Keratinocyte (primary cell): ENCODE measurements at regions not wholly inside any gene's neighbourhood (a gene's known extent, or its start where the extent isn't known, plus 50 kb on each side); places are given as distances from the start of the nearest gene placed in this dataset.
"Not testable (repeated sequence)": the region's sequence is repeated elsewhere in the genome, so short reads cannot be mapped to it uniquely, and the experiment has no call there.

Source experiments
- CTCF ChIP-seq, 3 experiments: IDR thresholded peaks in 1 of 3; conservative IDR thresholded peaks in 1 of 3; optimal IDR thresholded peaks in 1 of 3; 2 replicates in 2 of 3; 3 replicates in 1 of 3; pipeline versions ENCODE3 to v1.5.1; 2011; ENCODE audit warnings: low read length in 3 of 3, mild to moderate bottlenecking in 3 of 3, moderate library complexity in 2 of 3, control low read depth in 1 of 3, inconsistent platforms in 1 of 3; ENCODE audit not compliant: insufficient read depth in 2 of 3; ENCODE audit errors: extremely low read depth in 1 of 3
- EZH2 ChIP-seq: IDR thresholded peaks from one replicate; pipeline ENCODE4 v1.6.1; 2012; ENCODE audit warnings: inconsistent platforms, mild to moderate bottlenecking, low read length, moderate library complexity

DNA sequence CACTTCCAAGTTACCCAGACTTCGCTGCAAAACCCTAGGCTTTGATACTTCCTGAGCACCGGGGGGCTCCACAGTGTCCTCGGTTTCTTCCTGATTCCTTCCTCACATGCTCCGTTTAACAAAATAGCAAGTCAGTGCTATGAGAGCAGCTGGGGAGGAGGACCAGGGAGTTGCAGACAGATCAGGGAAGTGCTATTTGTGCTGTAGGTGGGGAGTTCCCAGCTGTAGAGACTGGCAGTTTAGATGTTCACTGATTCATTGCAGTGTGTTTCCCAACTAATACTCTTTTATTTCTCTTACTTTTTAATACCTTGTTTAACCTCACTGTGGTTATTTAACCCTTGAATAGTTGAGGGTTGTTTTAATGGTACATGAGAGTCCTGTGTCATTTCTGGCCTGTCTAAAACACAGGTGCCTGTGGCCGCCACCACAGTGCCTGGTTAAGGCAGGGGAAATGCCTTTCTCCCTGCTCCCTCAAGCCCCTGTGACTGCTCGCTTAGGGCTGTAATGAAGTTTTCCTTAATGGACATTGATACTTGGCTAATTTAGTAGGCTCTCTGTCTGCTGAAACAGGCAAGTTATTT, 113.5 kb downstream of the GOLGA6L22 start:
- TF ChIP-seq CTCF (optimal IDR thresholded peaks at IDR 0.05 in 1 of 3, IDR thresholded peaks at IDR 0.05 in 1 of 3, conservative IDR thresholded peaks at IDR 0.05 in 1 of 3; ENCODE audit: extremely low read depth in 1 of 3, insufficient read depth in 2 of 3, low read length in 3 of 3); EZH2: not testable (repeated sequence)
